ENCODE measurements at regions not wholly inside any gene's neighbourhood (a gene's known extent, or its start where the extent isn't known, plus 50 kb on each side); places are given as distances from the start of the nearest gene placed in this dataset.

GRCh38 chr14:29299372-29299771 lies 532.8 kb downstream of the FOXG1 start:
- no peak for DNase-seq

- no peak for DNase-seq
Measured at GRCh38 chr14:29301571-29301970, 535.0 kb downstream of the FOXG1 start.

- no peak for DNase-seq
Measured at GRCh38 chr14:29310210-29310609, 543.6 kb downstream of the FOXG1 start.

- no peak for DNase-seq
Measured at GRCh38 chr14:29310757-29311156, 544.2 kb downstream of the FOXG1 start.

- DNase-seq = no peak
Measured at GRCh38 chr14:29311983-29312382, 545.4 kb downstream of the FOXG1 start.

GRCh38 chr14:29316936-29317335 lies 550.3 kb downstream of the FOXG1 start:
- DNase-seq = no peak

- DNase-seq = no peak
Measured at GRCh38 chr14:29317423-29317822, 550.8 kb downstream of the FOXG1 start.

- no peak for DNase-seq
Measured at GRCh38 chr14:29320286-29320685, 553.7 kb downstream of the FOXG1 start.

- no peak for DNase-seq
Measured at GRCh38 chr14:29321646-29322045, 555.1 kb downstream of the FOXG1 start.

GRCh38 chr14:29339494-29340172 lies 573.0 kb downstream of the FOXG1 start:
- peak; percentile 25 for DNase-seq

GRCh38 chr14:29348504-29348903 lies 579.1 kb downstream of the PRKD1 start:
- no peak for DNase-seq

GRCh38 chr14:29350496-29350895 lies 577.2 kb downstream of the PRKD1 start:
- DNase-seq = no peak

GRCh38 chr14:29351996-29352705 lies 575.5 kb downstream of the PRKD1 start:
- peak; percentile 39 for DNase-seq

GRCh38 chr14:29352706-29353080 lies 575.0 kb downstream of the PRKD1 start:
- no peak for DNase-seq

- peak; percentile 25 for DNase-seq
Measured at GRCh38 chr14:29353513-29353912, 574.1 kb downstream of the PRKD1 start.

- peak; percentile 67 for DNase-seq
Measured at GRCh38 chr14:29354486-29354885, 573.2 kb downstream of the PRKD1 start.

- peak; percentile 80 for DNase-seq
Measured at GRCh38 chr14:29355331-29355730, 572.3 kb downstream of the PRKD1 start.

GRCh38 chr14:29355846-29356245 lies 571.8 kb downstream of the PRKD1 start:
- no peak for DNase-seq

- DNase-seq = no peak
Measured at GRCh38 chr14:29360656-29361055, 567.0 kb downstream of the PRKD1 start.

- DNase-seq = no peak
Measured at GRCh38 chr14:29370024-29370423, 557.6 kb downstream of the PRKD1 start.

- DNase-seq = no peak
Measured at GRCh38 chr14:29376237-29376636, 551.4 kb downstream of the PRKD1 start.

- no peak for DNase-seq
Measured at GRCh38 chr14:29380826-29381225, 546.8 kb downstream of the PRKD1 start.

- DNase-seq = no peak
Measured at GRCh38 chr14:29388571-29388970, 539.1 kb downstream of the PRKD1 start.

GRCh38 chr14:29390081-29390832 lies 537.4 kb downstream of the PRKD1 start:
- peak; percentile 100 for DNase-seq

Data from NCI-H69 (cell line).